Neural progenitor cell (in vitro differentiated cells): ENCODE measurements at regions not wholly inside any gene's neighbourhood (a gene's known extent, or its start where the extent isn't known, plus 50 kb on each side); places are given as distances from the start of the nearest gene placed in this dataset.

Source experiments
- DNase-seq: peaks from one replicate; pipeline ENCODE4 v3.0.0-alpha.2; 2016; ENCODE audit warnings: low spot score
- H2AFZ ChIP-seq: fragments of 200-600 bp; sonication (generic); replicated peaks from 2 replicates; pipeline ENCODE4 v1.6.1; 2016; ENCODE audit warnings: antibody characterized with exemption
- H3F3A ChIP-seq: fragments of 200-600 bp; sonication (generic); 2 replicates; pipeline ENCODE4 v1.6.1; 2016; ENCODE audit warnings: antibody characterized with exemption, low read depth
- H3K27ac ChIP-seq: fragments of 200-600 bp; sonication (generic); 2 replicates; pipeline ENCODE4 v1.5.1; 2016; ENCODE audit warnings: mild to moderate bottlenecking
- H3K27me3 ChIP-seq: fragments of 200-600 bp; sonication (generic); 2 replicates; pipeline ENCODE4 v1.6.1; 2016; ENCODE audit warnings: mild to moderate bottlenecking, moderate library complexity
- H3K36me3 ChIP-seq: fragments of 200-600 bp; sonication (generic); 2 replicates; pipeline ENCODE4 v1.5.1; 2016
- H3K4me1 ChIP-seq: fragments of 200-600 bp; sonication (generic); 2 replicates; pipeline ENCODE4 v1.6.1; 2016; ENCODE audit warnings: mixed run types
- H3K4me2 ChIP-seq: fragments of 200-600 bp; sonication (generic); 2 replicates; pipeline ENCODE4 v1.6.1; 2016
- H3K4me3 ChIP-seq: fragments of 200-600 bp; sonication (generic); 2 replicates; pipeline ENCODE4 v1.5.1; 2016
- H3K79me2 ChIP-seq: fragments of 200-600 bp; sonication (generic); 2 replicates; pipeline ENCODE4 v1.6.1; 2016; ENCODE audit warnings: low read depth
- H3K9ac ChIP-seq: fragments of 200-600 bp; sonication (generic); 2 replicates; pipeline ENCODE4 v1.6.1; 2016
- H3K9me3 ChIP-seq: fragments of 200-600 bp; sonication (generic); 2 replicates; pipeline ENCODE4 v1.5.1; 2016; ENCODE audit warnings: low read depth
- H4K20me1 ChIP-seq: fragments of 200-600 bp; sonication (generic); 2 replicates; pipeline ENCODE4 v1.6.1; 2016; ENCODE audit warnings: low read depth
- H3K27ac Mint-ChIP-seq: 3 replicates; pipeline ENCODE4 v1.8.0; 2021; ENCODE audit warnings: mixed read lengths
- H3K27me3 Mint-ChIP-seq: 2 replicates; pipeline ENCODE4 v1.8.0; 2022; ENCODE audit warnings: low read depth, mild to moderate bottlenecking, inconsistent platforms, moderate library complexity, mixed read lengths; ENCODE audit not compliant: insufficient read depth
- H3K36me3 Mint-ChIP-seq: 3 replicates; pipeline ENCODE4 v1.8.0; 2021; ENCODE audit warnings: mixed read lengths
- H3K4me1 Mint-ChIP-seq: 3 replicates; pipeline ENCODE4 v1.8.0; 2021; ENCODE audit warnings: mixed read lengths
- H3K4me3 Mint-ChIP-seq: 3 replicates; pipeline ENCODE4 v1.8.0; 2021; ENCODE audit warnings: mild to moderate bottlenecking, moderate library complexity, mixed read lengths
- H3K9me3 Mint-ChIP-seq: 3 replicates; pipeline ENCODE4 v1.8.0; 2020; ENCODE audit warnings: mixed read lengths
- CTCF ChIP-seq: fragments of 200-600 bp; sonication (generic); IDR thresholded peaks from 2 replicates; pipeline ENCODE4 v1.5.1; 2017; ENCODE audit warnings: antibody characterized with exemption, mild to moderate bottlenecking
- EZH2 ChIP-seq: fragments of 200-600 bp; sonication (generic); IDR thresholded peaks from 2 replicates; pipeline ENCODE4 v1.6.1; 2017; ENCODE audit warnings: antibody characterized with exemption, mild to moderate bottlenecking, moderate library complexity
- EZH2phosphoT487 ChIP-seq: fragments of 200-600 bp; sonication (generic); IDR thresholded peaks from 2 replicates; pipeline ENCODE4 v1.6.1; 2017; ENCODE audit warnings: antibody characterized with exemption

DNA sequence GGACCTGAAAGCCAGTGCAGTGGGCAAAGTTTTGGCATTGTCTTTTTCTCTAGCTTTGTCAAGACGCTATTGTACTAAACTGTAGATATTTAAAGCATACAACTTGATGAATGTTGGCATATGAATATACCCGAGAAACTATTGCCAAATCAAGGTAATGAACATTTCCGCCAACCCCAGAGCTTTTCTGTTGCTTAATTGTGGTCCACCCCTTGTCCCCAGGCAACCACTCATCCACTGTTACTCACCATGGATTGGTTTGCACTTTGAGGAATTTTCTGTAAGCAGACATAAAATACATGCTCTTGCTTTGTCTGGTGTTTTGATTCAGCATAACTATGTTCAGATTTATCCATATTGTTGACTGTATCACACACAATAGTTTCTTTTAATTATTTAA, 688.4 kb downstream of the ADCYAP1 start:
- Mint-ChIP-seq H3K4me1 (no peaks in the 10 kb centered on the region), H3K36me3 (no peaks in the 10 kb centered on the region), H3K27ac (no peak overlapping the region), H3K9me3 (no peaks in the 10 kb centered on the region), H3K4me3 (no peak overlapping the region), H3K27me3 (no peaks in the 10 kb centered on the region)
- Histone ChIP-seq H3K4me2 (no peak overlapping the region), H3K4me3 (no peak overlapping the region), H3K9me3 (no peaks in the 10 kb centered on the region), H3K9ac (no peak overlapping the region), H2AFZ (no peak overlapping the region), H3K27me3 (peaks cover 3% of the 10 kb centered on the region), H3F3A (no peaks in the 10 kb centered on the region), H3K36me3 (no peaks in the 10 kb centered on the region), H3K4me1 (no peaks in the 10 kb centered on the region), H3K79me2 (no peaks in the 10 kb centered on the region), H4K20me1 (no peaks in the 10 kb centered on the region), H3K27ac (no peak overlapping the region)
- no peak for TF ChIP-seq EZH2
- TF ChIP-seq EZH2phosphoT487 = no peak
- no peak for TF ChIP-seq CTCF
- DNase-seq = no peak

GRCh38 chr18:1595195-1595594, 690.5 kb downstream of the ADCYAP1 start:
- Histone ChIP-seq H3K27me3 (peaks cover 3% of the 10 kb centered on the region), H3K9ac (no peak overlapping the region), H3K4me3 (no peak overlapping the region), H3K27ac (no peak overlapping the region), H2AFZ (no peak overlapping the region), H4K20me1 (no peaks in the 10 kb centered on the region), H3K4me1 (no peaks in the 10 kb centered on the region), H3F3A (no peaks in the 10 kb centered on the region), H3K79me2 (no peaks in the 10 kb centered on the region), H3K36me3 (no peaks in the 10 kb centered on the region), H3K9me3 (no peaks in the 10 kb centered on the region), H3K4me2 (no peak overlapping the region)
- no peak overlapping the region for H3K27ac Mint-ChIP-seq
- no peaks in the 10 kb centered on the region for H3K4me1 Mint-ChIP-seq
- H3K4me3 Mint-ChIP-seq = no peak overlapping the region
- TF ChIP-seq EZH2 = no peak
- TF ChIP-seq EZH2phosphoT487 = no peak
- TF ChIP-seq CTCF = no peak
- no peaks in the 10 kb centered on the region for H3K9me3 Mint-ChIP-seq
- no peak for DNase-seq
- H3K36me3 Mint-ChIP-seq = no peaks in the 10 kb centered on the region
- H3K27me3 Mint-ChIP-seq = no peaks in the 10 kb centered on the region

- Histone ChIP-seq H3F3A (no peaks in the 10 kb centered on the region), H3K9ac (no peak overlapping the region), H3K79me2 (no peaks in the 10 kb centered on the region), H3K4me1 (no peaks in the 10 kb centered on the region), H3K27me3 (peaks cover 3% of the 10 kb centered on the region), H3K4me3 (no peak overlapping the region), H3K9me3 (no peaks in the 10 kb centered on the region), H3K27ac (no peak overlapping the region), H2AFZ (no peak overlapping the region), H4K20me1 (no peaks in the 10 kb centered on the region), H3K36me3 (no peaks in the 10 kb centered on the region), H3K4me2 (no peak overlapping the region)
- H3K27ac Mint-ChIP-seq = no peak overlapping the region
- no peaks in the 10 kb centered on the region for H3K4me1 Mint-ChIP-seq
- no peak for DNase-seq
- TF ChIP-seq EZH2 (no peak), CTCF (no peak), EZH2phosphoT487 (no peak)
- no peak overlapping the region for H3K4me3 Mint-ChIP-seq
- no peaks in the 10 kb centered on the region for H3K36me3 Mint-ChIP-seq
- H3K27me3 Mint-ChIP-seq = peaks cover 2% of the 10 kb centered on the region
- H3K9me3 Mint-ChIP-seq = no peaks in the 10 kb centered on the region
Observed at GRCh38 chr18:1599196-1599595, 694.5 kb downstream of the ADCYAP1 start.

DNA sequence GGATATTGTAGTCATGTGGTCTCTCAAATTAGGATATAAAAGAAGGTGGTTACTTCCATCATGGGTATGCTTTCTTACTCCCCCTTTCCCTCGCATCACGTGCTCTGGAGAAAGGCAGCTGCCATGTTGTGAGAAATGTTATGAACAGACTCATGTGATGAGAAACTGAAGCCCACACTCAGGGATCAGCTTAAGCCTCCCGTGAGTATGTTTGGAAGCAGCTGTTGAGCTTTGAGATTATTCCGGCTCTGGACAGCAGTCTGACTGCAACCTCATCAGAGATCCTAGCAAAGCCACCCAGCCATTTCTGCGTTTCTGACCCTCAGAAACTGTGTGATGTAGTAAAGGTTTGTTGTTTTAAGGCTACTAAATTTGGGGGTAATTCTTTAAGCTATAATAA, 700.1 kb downstream of the ADCYAP1 start:
- H3K4me3 Mint-ChIP-seq = no peak overlapping the region
- no peak overlapping the region for H3K27ac Mint-ChIP-seq
- no peak for TF ChIP-seq EZH2phosphoT487
- no peak for TF ChIP-seq CTCF
- no peak for TF ChIP-seq EZH2
- no peaks in the 10 kb centered on the region for H3K36me3 ChIP-seq
- no peak overlapping the region for H3K27ac ChIP-seq
- no peaks in the 10 kb centered on the region for H3K36me3 Mint-ChIP-seq
- no peak overlapping the region for H2AFZ ChIP-seq
- H3K4me1 Mint-ChIP-seq = peaks cover 5% of the 10 kb centered on the region
- H3K27me3 ChIP-seq = no peaks in the 10 kb centered on the region
- H3K4me2 ChIP-seq = no peak overlapping the region
- no peaks in the 10 kb centered on the region for H3K79me2 ChIP-seq
- no peak for DNase-seq
- H3F3A ChIP-seq = no peaks in the 10 kb centered on the region
- H3K9me3 Mint-ChIP-seq = no peaks in the 10 kb centered on the region
- no peak overlapping the region for H3K9ac ChIP-seq
- no peak overlapping the region for H3K4me3 ChIP-seq
- H3K4me1 ChIP-seq = no peaks in the 10 kb centered on the region
- no peaks in the 10 kb centered on the region for H4K20me1 ChIP-seq
- H3K9me3 ChIP-seq = no peaks in the 10 kb centered on the region
- H3K27me3 Mint-ChIP-seq = peaks cover 2% of the 10 kb centered on the region
